HG03060 (cell line): ENCODE measurements at regions not wholly inside any gene's neighbourhood (a gene's known extent, or its start where the extent isn't known, plus 50 kb on each side); places are given as distances from the start of the nearest gene placed in this dataset.
"Not testable (repeated sequence)": the region's sequence is repeated elsewhere in the genome, so short reads cannot be mapped to it uniquely, and the experiment has no call there.

ENCODE experiments used
- ATAC-seq: cut with Tn5 transposase; IDR thresholded peaks from one replicate; pipeline ENCODE4 v1.9.1; 2021; ENCODE audit warnings: low read depth, moderate number of reproducible peaks; ENCODE audit not compliant: unreplicated experiment

DNA sequence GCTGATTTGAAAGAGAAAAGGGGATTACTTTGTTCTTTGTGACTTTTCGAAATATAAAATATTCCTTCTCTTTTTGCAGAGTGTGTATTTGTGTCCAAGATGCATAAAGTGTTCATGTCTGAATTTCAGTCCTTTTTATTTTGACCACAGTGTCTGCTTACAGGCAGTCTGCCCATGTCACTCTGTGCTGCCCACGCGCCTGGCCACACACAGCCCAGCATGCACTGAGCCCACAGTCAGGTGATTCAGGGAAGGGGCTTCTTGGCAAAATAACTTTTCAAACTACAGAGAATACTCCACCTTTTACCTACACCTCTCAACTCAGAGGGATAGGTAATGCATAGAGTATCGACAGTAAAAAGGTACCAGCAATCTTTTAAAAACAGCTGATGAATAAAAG lies 142.5 kb upstream of the TRPC4 start:
- ATAC-seq, result no peak

DNA sequence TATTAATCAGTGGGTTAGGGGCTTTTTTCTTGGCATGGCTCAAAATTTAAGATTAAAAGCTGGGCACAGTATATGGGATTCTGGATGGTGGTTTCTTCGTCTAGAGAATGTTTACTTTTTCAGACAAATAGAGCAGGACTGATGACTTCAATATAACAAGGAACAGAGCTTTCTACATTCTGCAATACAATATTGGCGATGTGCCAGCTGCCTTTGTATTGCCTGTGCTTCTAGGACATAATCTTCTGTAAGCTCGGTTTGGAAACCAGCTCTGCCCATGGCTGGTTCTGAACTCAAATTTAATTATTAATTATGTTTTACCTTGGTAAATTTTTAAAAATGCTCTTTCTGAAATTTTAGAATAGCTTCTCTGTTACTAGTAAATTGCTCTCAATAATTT lies 139.1 kb upstream of the TRPC4 start:
- no peak for ATAC-seq

DNA sequence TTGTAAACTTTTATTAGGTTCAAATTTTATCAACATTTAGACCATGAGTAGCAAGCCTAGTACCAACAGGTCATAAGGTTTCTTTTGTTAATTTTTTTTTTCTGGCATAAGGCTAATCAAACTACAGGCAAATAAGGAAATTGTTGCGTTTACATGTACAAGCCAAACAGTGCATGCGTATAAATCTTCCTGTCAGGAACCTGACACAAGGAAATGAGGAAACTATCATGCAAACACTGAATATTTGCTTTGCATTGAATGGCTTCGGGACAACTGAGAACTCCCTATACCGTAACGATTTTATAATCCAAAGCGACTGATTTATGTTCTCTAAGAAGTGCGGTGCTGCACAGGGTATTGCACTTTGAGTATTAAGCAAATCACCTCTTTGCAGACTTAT lies 133.0 kb upstream of the TRPC4 start:
- ATAC-seq, result no peak

DNA sequence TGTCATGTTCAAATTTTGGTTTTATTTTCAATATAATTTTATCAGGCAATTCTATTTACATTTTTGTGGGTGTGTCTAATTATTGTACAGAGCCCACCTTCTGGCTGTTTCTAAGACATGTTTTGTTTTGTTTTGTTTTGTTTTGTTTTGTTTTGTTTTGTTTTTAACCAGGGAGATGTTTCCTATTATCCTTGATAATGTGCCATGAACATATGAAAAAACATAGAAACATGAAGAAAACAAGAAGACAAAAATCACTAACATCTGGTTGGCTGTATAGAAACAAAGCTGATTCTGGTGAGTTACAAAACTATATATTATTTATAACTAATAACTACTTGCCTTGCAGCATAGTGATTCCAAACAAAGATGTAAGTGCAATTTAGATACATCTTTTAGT lies 128.1 kb upstream of the TRPC4 start:
- no peak for ATAC-seq

DNA sequence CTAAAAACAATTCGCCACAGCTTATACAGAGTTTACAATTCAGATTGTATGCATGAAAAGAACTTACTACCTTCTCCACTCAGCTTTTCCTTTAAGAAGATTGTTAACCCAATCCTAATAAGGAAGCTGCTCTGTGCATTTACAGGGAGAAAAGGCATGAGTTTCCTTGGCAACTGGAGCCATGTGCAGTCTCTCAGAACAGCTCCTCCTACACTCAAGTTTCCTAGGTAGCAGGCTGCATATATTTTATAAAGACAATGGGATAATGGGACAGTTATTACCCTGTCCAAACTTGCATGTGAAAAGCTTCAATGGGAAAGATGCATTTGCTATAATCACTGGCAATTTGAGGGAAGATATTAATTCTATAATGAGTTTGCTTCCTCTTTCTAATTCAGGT lies 125.5 kb upstream of the TRPC4 start:
- ATAC-seq, result no peak

DNA sequence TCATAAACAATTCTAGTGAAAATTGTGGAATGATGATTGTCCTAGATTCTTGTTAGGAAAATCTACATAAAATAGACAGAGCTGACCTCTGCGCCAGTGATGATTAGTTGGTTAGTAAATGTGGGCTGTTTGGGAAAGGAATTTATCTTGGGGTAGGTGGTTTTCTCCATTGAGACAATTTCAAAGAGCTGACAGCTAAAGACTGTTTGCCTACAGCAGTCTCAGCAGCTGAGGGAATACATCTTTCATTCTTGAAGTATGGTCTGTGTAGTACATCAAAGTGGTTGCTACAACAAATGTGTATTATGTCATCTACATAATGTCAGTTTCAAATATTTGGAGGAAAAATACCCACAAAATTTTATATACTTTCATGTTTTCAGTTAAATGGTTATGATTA lies 117.2 kb upstream of the TRPC4 start:
- no peak for ATAC-seq

GRCh38 chr13:37985281-37985680 lies 115.7 kb upstream of the TRPC4 start:
- ATAC-seq, result no peak

DNA sequence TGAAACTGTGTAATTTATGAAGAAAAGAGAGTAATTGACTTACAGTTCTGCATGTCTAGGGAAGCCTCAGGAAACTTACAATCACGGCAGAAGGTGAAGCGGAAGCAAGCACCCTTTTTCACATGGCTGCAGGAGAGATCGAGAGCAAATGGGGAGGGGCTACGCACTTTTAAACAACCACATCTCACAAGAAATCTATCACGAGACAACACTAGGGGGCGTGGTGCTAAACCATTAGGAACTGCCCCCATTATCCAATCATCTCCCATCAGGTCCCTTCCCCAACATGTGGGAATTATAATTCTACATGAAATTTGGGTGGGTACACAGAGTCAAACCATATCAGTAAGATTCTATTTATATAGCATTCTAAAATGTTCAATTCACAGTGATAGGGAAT lies 114.8 kb upstream of the TRPC4 start:
- no peak for ATAC-seq

DNA sequence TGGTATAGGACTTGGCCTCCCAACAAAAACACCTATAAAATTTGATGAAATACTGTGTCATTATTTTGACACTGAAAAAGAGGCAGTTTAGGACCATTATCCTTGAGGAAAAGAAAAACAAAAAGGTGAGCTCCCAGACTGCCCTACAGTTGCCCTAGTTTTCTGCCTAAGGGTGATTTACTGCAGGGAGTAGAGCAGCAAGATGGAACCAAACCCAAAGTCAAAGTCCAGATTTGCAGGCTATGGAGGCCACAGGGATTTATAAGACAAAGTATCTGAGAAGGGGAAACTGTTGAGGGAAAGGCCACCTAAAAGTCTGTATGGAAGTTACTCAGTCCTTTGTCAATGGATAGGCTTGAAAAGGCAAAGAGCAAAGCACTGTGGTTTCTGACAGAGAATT lies 112.4 kb upstream of the TRPC4 start:
- ATAC-seq, result no peak

GRCh38 chr13:37978680-37979079 lies 109.1 kb upstream of the TRPC4 start:
- ATAC-seq, result no peak

GRCh38 chr13:37968555-37968954 lies 99.0 kb upstream of the TRPC4 start:
- no peak for ATAC-seq

DNA sequence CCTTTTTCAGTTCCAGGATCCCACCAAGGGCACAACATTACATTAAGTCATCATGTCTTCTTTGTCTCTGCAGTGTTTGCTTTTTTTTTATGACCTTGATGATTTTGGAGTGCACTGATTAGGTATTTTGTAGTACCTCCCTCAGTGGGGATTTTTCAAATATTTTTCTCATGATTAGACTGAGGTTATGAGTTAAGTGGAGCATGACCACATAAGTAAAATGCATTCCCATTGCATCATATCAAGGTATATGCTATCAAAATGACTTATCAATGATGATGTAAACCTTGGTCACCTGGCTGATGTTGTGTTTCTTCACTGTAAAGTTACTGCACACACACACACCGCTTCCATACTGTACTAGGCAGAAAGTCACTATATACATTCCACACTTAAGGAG lies 96.7 kb upstream of the TRPC4 start:
- ATAC-seq, result no peak

DNA sequence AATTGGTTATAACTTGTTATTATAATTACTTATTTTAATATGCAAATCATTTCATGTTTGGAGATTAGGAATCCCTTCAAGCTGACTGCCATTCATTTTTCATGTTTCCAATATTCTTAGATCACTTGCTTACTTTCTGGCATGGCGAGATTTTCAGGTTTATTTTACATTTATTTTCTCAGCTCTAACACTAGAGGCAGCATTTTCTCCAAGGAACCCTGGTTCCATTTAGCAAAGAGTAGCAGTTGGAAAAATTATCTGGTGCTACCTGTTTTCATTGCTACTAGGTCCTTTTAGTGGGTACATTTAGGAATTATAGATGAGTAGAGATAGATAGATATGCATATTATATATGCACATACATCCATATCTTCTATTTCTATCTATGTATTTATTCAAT lies 90.9 kb upstream of the TRPC4 start:
- ATAC-seq, result no peak

DNA sequence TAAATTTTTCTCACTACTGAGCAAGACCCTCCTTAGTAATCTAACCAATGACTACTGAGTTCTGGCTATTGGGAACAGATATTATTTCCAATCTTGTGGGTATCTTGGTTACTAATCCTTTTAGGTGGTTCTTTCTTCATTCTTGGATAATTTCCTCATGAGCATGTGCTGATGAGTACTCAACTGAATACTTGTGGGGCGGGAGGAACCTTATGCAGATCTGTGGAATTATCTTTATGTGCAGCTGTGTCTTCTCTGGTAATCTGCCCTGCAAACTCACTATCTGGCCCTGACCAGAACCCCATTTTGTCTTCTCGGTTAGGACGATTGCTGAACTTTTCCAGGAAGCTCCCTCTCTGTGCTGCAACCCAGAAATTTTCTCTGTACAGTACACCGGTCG lies 89.7 kb upstream of the TRPC4 start:
- no peak for ATAC-seq

- ATAC-seq, result no peak
These were observed 87.0 kb upstream of the TRPC4 start for GRCh38 chr13:37956536-37956935.

DNA sequence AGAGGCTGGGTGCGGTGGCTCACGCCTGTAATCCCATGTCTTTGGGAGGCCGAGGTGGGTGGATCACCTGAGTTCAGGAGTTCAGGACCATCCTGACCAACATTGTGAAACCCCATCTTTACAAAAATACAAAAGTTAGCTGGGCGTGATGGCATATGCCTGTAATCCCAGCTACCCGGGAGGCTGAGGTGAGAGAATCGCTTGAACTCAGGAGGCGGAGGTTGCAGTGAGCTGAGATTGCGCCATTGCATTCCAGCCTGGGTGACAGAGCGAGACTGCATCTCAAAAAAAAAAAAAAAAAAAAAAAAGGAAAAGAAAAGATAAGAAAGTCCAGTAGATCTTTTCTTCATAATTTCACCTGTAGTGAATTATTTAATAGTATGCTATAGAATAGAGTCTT lies 85.0 kb upstream of the TRPC4 start:
- ATAC-seq, result not testable (repeated sequence)

DNA sequence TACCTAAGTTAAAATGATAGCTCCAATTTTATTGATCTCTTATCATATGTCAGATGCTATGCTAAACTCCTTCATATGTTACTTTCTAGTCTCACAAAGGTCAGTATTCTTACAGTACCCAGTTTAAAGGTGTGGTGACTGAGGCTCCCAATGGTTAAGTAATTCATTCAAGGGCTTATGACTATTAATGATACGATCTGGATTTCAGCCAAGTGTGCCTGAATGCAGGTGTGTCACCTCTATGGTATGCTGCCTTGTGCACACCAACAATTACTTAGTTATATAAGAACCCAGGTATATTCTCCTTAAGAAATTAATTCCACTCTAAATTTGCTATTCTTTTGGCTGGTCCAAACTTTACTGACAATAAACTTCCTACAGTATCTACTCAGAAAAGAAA lies 84.6 kb upstream of the TRPC4 start:
- ATAC-seq, result no peak

DNA sequence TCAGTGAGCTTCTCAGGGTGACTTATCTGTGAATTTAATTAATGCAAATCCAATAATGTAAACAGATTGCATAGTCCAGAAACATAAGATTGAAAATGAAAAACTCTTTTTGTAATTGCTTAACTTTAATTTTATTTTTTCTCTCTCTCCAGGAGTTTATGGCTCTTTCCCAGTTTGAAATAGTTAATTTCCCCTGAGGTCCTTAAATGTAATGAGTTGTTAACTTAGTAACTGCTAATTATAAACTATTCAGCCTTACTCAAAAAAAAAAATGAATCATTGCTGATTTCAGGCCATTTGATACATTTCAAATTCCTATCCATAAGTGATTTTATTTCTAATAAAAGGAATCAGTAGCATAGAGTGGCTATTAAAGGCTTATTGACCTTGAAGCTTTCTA lies 84.1 kb upstream of the TRPC4 start:
- no peak for ATAC-seq

DNA sequence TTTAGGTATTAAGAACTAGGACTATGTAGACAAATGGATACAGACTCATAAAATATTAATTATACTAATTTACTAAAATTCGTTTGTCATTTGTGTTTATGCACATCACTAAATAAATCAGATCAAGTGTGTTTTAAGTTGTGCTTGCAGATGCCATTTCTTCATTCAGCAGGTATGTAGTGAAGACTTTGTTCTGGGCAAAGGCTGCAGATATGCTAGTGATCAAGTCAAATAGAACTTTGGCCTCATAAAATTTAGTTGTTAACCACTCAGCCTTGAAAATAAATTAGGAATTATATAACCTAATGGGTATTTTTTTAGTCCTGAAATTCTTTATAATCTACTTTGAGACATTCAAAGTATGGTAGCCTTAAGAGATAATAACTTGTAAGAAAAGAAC lies 80.4 kb upstream of the TRPC4 start:
- no peak for ATAC-seq

DNA sequence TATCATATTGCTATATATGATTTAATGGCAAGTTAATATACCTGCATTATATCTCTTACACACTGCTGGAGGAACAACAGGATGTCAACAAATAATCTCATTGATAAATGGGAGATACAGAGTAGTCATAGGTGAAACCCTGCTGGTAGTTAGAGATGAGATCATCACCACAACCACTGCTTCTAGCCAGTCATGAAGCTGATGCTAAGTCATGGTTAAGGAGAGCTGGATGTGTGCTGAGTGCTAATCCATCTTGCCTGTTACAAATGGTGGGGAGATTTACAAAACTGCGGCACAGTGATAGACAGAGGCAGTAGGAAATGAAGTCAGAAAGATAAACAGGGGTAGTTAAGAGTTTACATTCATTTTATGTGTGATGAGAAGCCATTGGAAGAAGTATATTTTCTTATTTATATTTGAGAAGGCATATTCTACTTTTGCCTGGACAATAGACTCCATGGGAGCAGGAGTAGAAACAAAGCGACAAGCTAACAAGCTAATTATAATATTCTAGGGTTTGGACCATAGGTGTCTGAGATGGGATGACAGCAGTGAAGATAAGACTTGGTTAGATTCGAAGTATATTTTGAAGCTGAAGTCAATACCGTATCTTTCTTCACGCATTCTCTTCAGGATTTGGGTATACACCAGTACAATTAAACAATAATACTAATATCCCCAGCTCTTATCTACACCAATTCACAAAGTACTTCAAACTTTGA lies 78.0 kb upstream of the TRPC4 start:
- ATAC-seq, result no peak

DNA sequence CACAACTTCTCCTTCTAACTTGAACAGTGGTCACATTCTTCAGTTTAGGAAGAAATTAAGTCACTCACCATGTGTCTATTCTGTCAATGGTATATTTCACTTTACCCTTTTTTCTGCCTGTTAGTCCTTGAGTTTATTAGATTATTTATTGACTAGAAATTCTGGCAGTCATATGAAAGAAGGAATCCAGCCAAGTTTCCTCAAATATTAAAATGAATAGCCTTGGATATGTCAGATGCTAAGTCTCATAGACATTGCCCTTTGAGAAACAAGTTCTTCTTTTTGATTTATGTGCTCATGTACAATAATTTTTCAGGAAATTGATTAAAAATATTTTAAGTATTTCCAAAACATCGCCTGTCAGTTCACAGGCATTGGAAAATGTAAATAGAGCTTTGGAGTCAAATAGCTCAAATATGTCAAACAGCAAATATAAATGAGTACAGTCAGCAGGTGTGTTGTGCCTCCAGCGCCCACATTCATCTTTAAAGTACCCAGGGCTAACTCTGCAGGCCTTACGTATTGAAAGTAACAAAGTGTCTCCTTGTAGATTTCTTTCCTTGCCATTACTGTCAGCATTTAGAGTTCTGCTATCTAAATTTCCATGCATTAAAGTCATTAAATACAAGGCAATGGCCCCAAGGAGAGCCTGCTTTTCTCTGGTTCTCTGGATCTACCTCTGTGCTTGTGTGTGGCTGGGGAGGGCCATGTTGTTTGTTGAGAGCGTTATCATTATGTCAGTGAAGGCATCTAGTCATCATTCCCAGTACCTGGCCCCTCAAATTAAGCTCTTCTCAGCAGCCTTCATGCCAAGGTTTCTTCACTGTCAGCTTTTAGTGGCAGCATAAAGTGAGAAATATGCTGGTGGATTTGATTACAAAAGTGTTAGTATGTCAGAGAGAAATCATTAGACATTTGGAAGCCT lies 76.3 kb upstream of the TRPC4 start:
- no peak for ATAC-seq

GRCh38 chr13:37944869-37945442 lies 75.4 kb upstream of the TRPC4 start:
- no peak for ATAC-seq
